GM12878 (cell line): ENCODE measurements at regions not wholly inside any gene's neighbourhood (a gene's known extent, or its start where the extent isn't known, plus 50 kb on each side); places are given as distances from the start of the nearest gene placed in this dataset.

Experiments used
- ATAC-seq: fragments of 200-7000 bp; cut with Tn5 transposase; 3 replicates; pipeline ENCODE4 v1.9.1; 2020; ENCODE audit warnings: mild to moderate bottlenecking, moderate library complexity
- BruUV-seq: library from RNA; stranded (reverse); fragments of 400-500 nt; replicated peaks from 2 replicates; lab custom pipeline; 2021; lab: Mats Ljungman, UMichigan
- CTCF ChIA-PET: fragments of 300-600 bp; sonication (Branson Sonifier 250); formaldehyde crosslinking; extraction: SDS; loops from one replicate; lab custom pipeline; 2021; ENCODE audit warnings: inconsistent platforms; lab: Yijun Ruan, JAX
- POLR2A ChIA-PET: fragments of 350-600 bp; formaldehyde crosslinking; extraction: SDS; loops from one replicate; lab custom pipeline; 2021; ENCODE audit warnings: inconsistent platforms; lab: Charles Lee
- RAD21 ChIA-PET: fragments of 300-600 bp; sonication (Branson Sonifier 250); formaldehyde crosslinking; loops from one replicate; lab custom pipeline; 2023; ENCODE audit warnings: antibody characterized with exemption; ENCODE audit not compliant: unreplicated experiment; lab: Charles Lee
- SMC1A ChIA-PET: fragments of 300-600 bp; sonication (Branson Sonifier 250); formaldehyde crosslinking; loops from one replicate; lab custom pipeline; 2023; ENCODE audit not compliant: unreplicated experiment, uncharacterized antibody; lab: Charles Lee
- DNase-seq: peaks from one replicate; pipeline ENCODE4 v3.0.0-alpha.2; 2011; ENCODE audit warnings: low read depth, low spot score
- FAIRE-seq: peaks from 3 replicates; lab custom pipeline; 2011; peaks lifted over from hg19 to GRCh38; lab: Jason Lieb, UNC
- H2AFZ ChIP-seq: 2 replicates; pipeline ENCODE4 v1.6.0; 2011; ENCODE audit warnings: low read depth, low read length, control low read depth; ENCODE audit not compliant: control insufficient read depth
- H3K27ac ChIP-seq: 2 replicates; pipeline ENCODE4 v1.5.1; 2011; ENCODE audit warnings: control low read depth; ENCODE audit not compliant: control insufficient read depth, insufficient read depth
- H3K27me3 ChIP-seq, 2 experiments: replicated peaks in 1 of 2; 2 replicates each; pipeline versions ENCODE4 v1.6.0 to v1.6.1; 2011; ENCODE audit warnings: low read length in 1 of 2; ENCODE audit not compliant: control insufficient read depth in 2 of 2, insufficient read depth in 2 of 2
- H3K36me3 ChIP-seq, 2 experiments: 2 replicates each; pipeline ENCODE4 v1.5.1; 2011; ENCODE audit warnings: low read length in 1 of 2; ENCODE audit not compliant: control insufficient read depth in 2 of 2, insufficient read depth in 2 of 2
- H3K4me1 ChIP-seq: 2 replicates; pipeline ENCODE4 v1.6.1; 2011; ENCODE audit warnings: mild to moderate bottlenecking, low read length, moderate library complexity, mixed read lengths; ENCODE audit not compliant: control insufficient read depth, insufficient read depth
- H3K4me2 ChIP-seq: 2 replicates; pipeline ENCODE4 v1.6.0; 2011; ENCODE audit warnings: control low read depth; ENCODE audit not compliant: control insufficient read depth, insufficient read depth
- H3K4me3 ChIP-seq: fragments of 200-600 bp; sonication (generic); 2 replicates; pipeline ENCODE4 v1.5.1; 2016
- H3K79me2 ChIP-seq: 2 replicates; pipeline ENCODE4 v1.6.0; 2011; ENCODE audit warnings: low read length; ENCODE audit not compliant: control insufficient read depth, insufficient read depth
- H3K9ac ChIP-seq: 2 replicates; pipeline ENCODE4 v1.8.0; 2011; ENCODE audit warnings: low read length, control low read depth, mixed read lengths; ENCODE audit not compliant: control insufficient read depth, insufficient read depth
- H3K9me3 ChIP-seq: replicated peaks from 3 replicates; pipeline ENCODE4 v1.5.1; 2011; ENCODE audit warnings: mild to moderate bottlenecking, low read length; ENCODE audit not compliant: control insufficient read depth, insufficient read depth
- H4K20me1 ChIP-seq: 2 replicates; pipeline ENCODE4 v1.6.0; 2011; ENCODE audit not compliant: control insufficient read depth, insufficient read depth
- BCLAF1 ChIP-seq: fragments of 450-650 bp; IDR thresholded peaks from 2 replicates; pipeline ENCODE4 v1.6.1; 2017; ENCODE audit warnings: antibody characterized with exemption, mild to moderate bottlenecking, moderate library complexity
- BRCA1 ChIP-seq: IDR thresholded peaks from 2 replicates; pipeline ENCODE4 v1.6.1; 2011; ENCODE audit warnings: low read depth, low read length, improper control_type of control experiment
- EZH2 ChIP-seq: IDR thresholded peaks from 2 replicates; pipeline ENCODE4 v1.6.1; 2012; ENCODE audit warnings: low read depth, mild to moderate bottlenecking, control low read depth, inconsistent platforms, low read length, borderline replicate concordance; ENCODE audit not compliant: control insufficient read depth
- FOXK2 ChIP-seq: fragments of 450-650 bp; IDR thresholded peaks from 2 replicates; pipeline ENCODE4 v1.6.1; 2017; ENCODE audit warnings: mild to moderate bottlenecking, moderate library complexity
- IRF4 ChIP-seq: IDR thresholded peaks from 2 replicates; pipeline ENCODE4 v1.6.1; 2011; ENCODE audit warnings: low read depth, low read length
- POLR2A ChIP-seq: IDR thresholded peaks from 2 replicates; pipeline ENCODE4 v1.6.1; 2011; ENCODE audit warnings: low read depth, mild to moderate bottlenecking, low read length
- POLR2AphosphoS2 ChIP-seq: IDR thresholded peaks from 2 replicates; pipeline ENCODE4 v1.6.1; 2011; ENCODE audit warnings: low read depth, mild to moderate bottlenecking, low read length, improper control_type of control experiment, moderate library complexity
- SKIL ChIP-seq: fragments of 450-650 bp; IDR thresholded peaks from 2 replicates; pipeline ENCODE4 v1.6.1; 2017; ENCODE audit warnings: mild to moderate bottlenecking, low read depth, inconsistent platforms; ENCODE audit not compliant: poor library complexity, severe bottlenecking
- SPI1 ChIP-seq: IDR thresholded peaks from 2 replicates; pipeline ENCODE4 v1.6.1; 2011; ENCODE audit warnings: low read depth, mild to moderate bottlenecking, low read length, moderate library complexity, borderline replicate concordance; ENCODE audit not compliant: insufficient read depth
- SUZ12 ChIP-seq: fragments of 200-600 bp; sonication (generic); IDR thresholded peaks from one replicate; pipeline ENCODE4 v1.6.1; 2018; ENCODE audit warnings: antibody characterized with exemption, mild to moderate bottlenecking; ENCODE audit not compliant: unreplicated experiment
- TCF7 ChIP-seq: IDR thresholded peaks from 2 replicates; pipeline ENCODE4 v1.6.1; 2014; ENCODE audit warnings: antibody characterized with exemption, borderline replicate concordance
- WRNIP1 ChIP-seq: IDR thresholded peaks from 2 replicates; pipeline ENCODE4 v1.6.1; 2011; ENCODE audit warnings: low read depth, low read length, improper control_type of control experiment, borderline replicate concordance
- YBX1 ChIP-seq: fragments of 450-650 bp; IDR thresholded peaks from 2 replicates; pipeline ENCODE4 v1.6.1; 2016; ENCODE audit warnings: antibody characterized with exemption
- ZNF217 ChIP-seq: fragments of 450-650 bp; IDR thresholded peaks from 2 replicates; pipeline ENCODE4 v1.6.1; 2017; ENCODE audit warnings: antibody characterized with exemption, mild to moderate bottlenecking
- WGBS: methylation state at CpG from one replicate; pipeline ENCODE4 v1.1.6; 2016; ENCODE audit warnings: low lambda C conversion rate; ENCODE audit not compliant: insufficient replicate concordance, insufficient coverage; ENCODE audit errors: missing lambda C conversion rate; 5-methylcytosine and 5-hydroxymethylcytosine counted together
- in situ Hi-C: fragments of 300-500 bp; cut with MboI; formaldehyde crosslinking; loops from 9 replicates; pipeline ENCODE4 v1.14.3; 2018; ENCODE audit warnings: mixed read lengths
- intact Hi-C: fragments of 100-400 bp; cut with micrococcal nuclease; formaldehyde crosslinking; loops from one replicate; pipeline ENCODE4 v1.14.2; 2022; ENCODE audit not compliant: unreplicated experiment
- TF ChIP-seq, protein P1 (sequence below): IDR thresholded peaks from 2 replicates; pipeline ENCODE4 v1.6.1; 2011; ENCODE audit warnings: borderline replicate concordance, low read depth, mild to moderate bottlenecking, moderate library complexity, mixed read lengths, low read length; ENCODE audit not compliant: insufficient read depth; ENCODE audit errors: extremely low read length
- TF ChIP-seq, protein P2 (sequence below): fragments of 450-650 bp; IDR thresholded peaks from 2 replicates; pipeline ENCODE4 v1.6.1; 2016; ENCODE audit warnings: mild to moderate bottlenecking
- TF ChIP-seq, protein P3 (sequence below): fragments of 450-650 bp; IDR thresholded peaks from 2 replicates; pipeline ENCODE4 v1.6.1; 2016; ENCODE audit warnings: mild to moderate bottlenecking

- H2AFZ ChIP-seq: no peak overlapping the region
- intact Hi-C loops: no loop called here
These were observed 985.6 kb downstream of the SLITRK5 start for GRCh38 chr13:88656751-88657150.

More at GRCh38 chr13:88656751-88657150, 985.6 kb downstream of the SLITRK5 start:
- Histone ChIP-seq H3K36me3 (no peaks in the 10 kb centered on the region), H4K20me1 (no peaks in the 10 kb centered on the region), H3K4me3 (no peak overlapping the region), H3K27ac (no peak overlapping the region), H3K4me2 (no peak overlapping the region), H3K9me3 (no peaks in the 10 kb centered on the region; the same call in 2 of the 3 replicates), H3K4me1 (no peaks in the 10 kb centered on the region), H3K79me2 (no peaks in the 10 kb centered on the region), H3K27me3 (no peaks in the 10 kb centered on the region), H3K9ac (no peak overlapping the region)
- ChIA-PET CTCF (no interaction called here), POLR2A (interaction anchor here (0.5 kb wide), 1 partner anchor 207 kb away, joined by 3 read pairs; no protein-coding TSS in a partner anchor), SMC1A (no interaction called here), RAD21 (no interaction called here)
- no TSS peak for BruUV-seq
- WGBS: 9% methylated on average over 6 of the region's 6 CpGs
- no peak for ATAC-seq
- no peak for DNase-seq
- in situ Hi-C loops: no loop called here
- FAIRE-seq: no peak
- TF ChIP-seq EZH2 (no peak), SKIL (no peak), SUZ12 (no peak), FOXK2 (no peak), BRCA1 (no peak), BCLAF1 (no peak), IRF4 (no peak), YBX1 (no peak), SPI1 (no peak), POLR2AphosphoS2 (no peak), POLR2A (no peak), TCF7 (no peak), WRNIP1 (no peak), ZNF217 (no peak)
- TF ChIP-seq, protein P1, sequence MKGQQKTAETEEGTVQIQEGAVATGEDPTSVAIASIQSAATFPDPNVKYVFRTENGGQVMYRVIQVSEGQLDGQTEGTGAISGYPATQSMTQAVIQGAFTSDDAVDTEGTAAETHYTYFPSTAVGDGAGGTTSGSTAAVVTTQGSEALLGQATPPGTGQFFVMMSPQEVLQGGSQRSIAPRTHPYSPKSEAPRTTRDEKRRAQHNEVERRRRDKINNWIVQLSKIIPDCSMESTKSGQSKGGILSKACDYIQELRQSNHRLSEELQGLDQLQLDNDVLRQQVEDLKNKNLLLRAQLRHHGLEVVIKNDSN: no peak
- TF ChIP-seq, protein P2, sequence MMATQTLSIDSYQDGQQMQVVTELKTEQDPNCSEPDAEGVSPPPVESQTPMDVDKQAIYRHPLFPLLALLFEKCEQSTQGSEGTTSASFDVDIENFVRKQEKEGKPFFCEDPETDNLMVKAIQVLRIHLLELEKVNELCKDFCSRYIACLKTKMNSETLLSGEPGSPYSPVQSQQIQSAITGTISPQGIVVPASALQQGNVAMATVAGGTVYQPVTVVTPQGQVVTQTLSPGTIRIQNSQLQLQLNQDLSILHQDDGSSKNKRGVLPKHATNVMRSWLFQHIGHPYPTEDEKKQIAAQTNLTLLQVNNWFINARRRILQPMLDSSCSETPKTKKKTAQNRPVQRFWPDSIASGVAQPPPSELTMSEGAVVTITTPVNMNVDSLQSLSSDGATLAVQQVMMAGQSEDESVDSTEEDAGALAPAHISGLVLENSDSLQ: no peak
- TF ChIP-seq, protein P3, sequence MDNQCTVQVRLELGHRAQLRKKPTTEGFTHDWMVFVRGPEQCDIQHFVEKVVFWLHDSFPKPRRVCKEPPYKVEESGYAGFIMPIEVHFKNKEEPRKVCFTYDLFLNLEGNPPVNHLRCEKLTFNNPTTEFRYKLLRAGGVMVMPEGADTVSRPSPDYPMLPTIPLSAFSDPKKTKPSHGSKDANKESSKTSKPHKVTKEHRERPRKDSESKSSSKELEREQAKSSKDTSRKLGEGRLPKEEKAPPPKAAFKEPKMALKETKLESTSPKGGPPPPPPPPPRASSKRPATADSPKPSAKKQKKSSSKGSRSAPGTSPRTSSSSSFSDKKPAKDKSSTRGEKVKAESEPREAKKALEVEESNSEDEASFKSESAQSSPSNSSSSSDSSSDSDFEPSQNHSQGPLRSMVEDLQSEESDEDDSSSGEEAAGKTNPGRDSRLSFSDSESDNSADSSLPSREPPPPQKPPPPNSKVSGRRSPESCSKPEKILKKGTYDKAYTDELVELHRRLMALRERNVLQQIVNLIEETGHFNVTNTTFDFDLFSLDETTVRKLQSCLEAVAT: no peak
